ENCODE measurements at regions not wholly inside any gene's neighbourhood (a gene's known extent, or its start where the extent isn't known, plus 50 kb on each side); places are given as distances from the start of the nearest gene placed in this dataset.

DNA sequence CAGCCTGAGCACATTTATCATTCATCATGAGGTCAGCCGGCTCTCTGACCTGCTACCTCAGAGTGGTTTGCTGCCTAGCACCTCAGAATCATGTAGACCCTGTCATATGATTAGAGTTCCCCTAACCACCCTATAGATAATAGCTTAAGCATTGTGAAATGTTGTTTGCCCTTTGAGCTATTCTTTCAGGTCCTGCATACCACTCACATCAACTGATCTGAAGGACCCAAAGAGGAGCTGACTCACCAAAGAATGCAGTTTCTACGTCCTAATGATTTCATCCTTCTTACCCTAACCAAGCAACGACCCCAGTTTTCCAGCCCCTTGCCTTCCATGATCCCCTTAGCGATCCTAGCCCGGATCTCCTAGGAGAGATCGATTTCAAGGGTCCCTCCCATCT lies 527.9 kb downstream of the SOX5 start:
- FAIRE-seq: no peak
- Histone ChIP-seq H3K79me2 (ENCODE audit: control insufficient read depth, insufficient read depth, low read length) (no peaks in the 10 kb centered on the region), H3K27me3 (ENCODE audit: control insufficient read depth, extremely low read depth, insufficient read depth, low read length) (no peaks in the 10 kb centered on the region), H3K4me3 (ENCODE audit: control insufficient read depth in 2 of 3, extremely low read depth in 1 of 3, insufficient read depth in 2 of 3, low read depth in 1 of 3, low read length in 3 of 3) (no peak overlapping the region), H3K9me1 (ENCODE audit: control insufficient read depth, extremely low read depth, insufficient read depth, low read length) (no peaks in the 10 kb centered on the region), H3K4me1 (ENCODE audit: control insufficient read depth, extremely low read depth, insufficient read depth, low read length) (no peaks in the 10 kb centered on the region), H2AFZ (ENCODE audit: control insufficient read depth, low read length) (no peak overlapping the region), H3K36me3 (ENCODE audit: control insufficient read depth in 2 of 2, extremely low read depth in 1 of 2, insufficient read depth in 2 of 2, low read length in 2 of 2) (no peaks in the 10 kb centered on the region), H3K9me3 (ENCODE audit: control insufficient read depth, low read depth, low read length) (no peaks in the 10 kb centered on the region), H3K4me2 (ENCODE audit: control insufficient read depth, extremely low read depth, insufficient read depth, low read depth, low read length) (no peak overlapping the region), H4K20me1 (ENCODE audit: control insufficient read depth, extremely low read depth, insufficient read depth, low read length) (no peaks in the 10 kb centered on the region), H3K9ac (ENCODE audit: control insufficient read depth, extremely low read depth, insufficient read depth, low read length) (no peak overlapping the region), H3K27ac (ENCODE audit: control insufficient read depth, insufficient read depth, low read length) (no peak overlapping the region)
- dilution Hi-C loops (cut with MboI; ENCODE audit: extremely low pct_ligation_motif_present, low sequenced_read_pairs): no loop called here
- TF ChIP-seq, protein P1, sequence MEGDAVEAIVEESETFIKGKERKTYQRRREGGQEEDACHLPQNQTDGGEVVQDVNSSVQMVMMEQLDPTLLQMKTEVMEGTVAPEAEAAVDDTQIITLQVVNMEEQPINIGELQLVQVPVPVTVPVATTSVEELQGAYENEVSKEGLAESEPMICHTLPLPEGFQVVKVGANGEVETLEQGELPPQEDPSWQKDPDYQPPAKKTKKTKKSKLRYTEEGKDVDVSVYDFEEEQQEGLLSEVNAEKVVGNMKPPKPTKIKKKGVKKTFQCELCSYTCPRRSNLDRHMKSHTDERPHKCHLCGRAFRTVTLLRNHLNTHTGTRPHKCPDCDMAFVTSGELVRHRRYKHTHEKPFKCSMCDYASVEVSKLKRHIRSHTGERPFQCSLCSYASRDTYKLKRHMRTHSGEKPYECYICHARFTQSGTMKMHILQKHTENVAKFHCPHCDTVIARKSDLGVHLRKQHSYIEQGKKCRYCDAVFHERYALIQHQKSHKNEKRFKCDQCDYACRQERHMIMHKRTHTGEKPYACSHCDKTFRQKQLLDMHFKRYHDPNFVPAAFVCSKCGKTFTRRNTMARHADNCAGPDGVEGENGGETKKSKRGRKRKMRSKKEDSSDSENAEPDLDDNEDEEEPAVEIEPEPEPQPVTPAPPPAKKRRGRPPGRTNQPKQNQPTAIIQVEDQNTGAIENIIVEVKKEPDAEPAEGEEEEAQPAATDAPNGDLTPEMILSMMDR (optimal IDR thresholded peaks at IDR 0.05 in 1 of 3, IDR thresholded peaks at IDR 0.05 in 1 of 3, conservative IDR thresholded peaks at IDR 0.05 in 1 of 3; ENCODE audit: extremely low read depth in 1 of 3, insufficient read depth in 2 of 3, low read length in 3 of 3): no peak
- TF ChIP-seq EZH2 (IDR thresholded peaks at IDR 0.05; ENCODE audit: low read length): no peak
- no peak for DNase-seq (ENCODE audit: low read depth, low spot score)

DNA sequence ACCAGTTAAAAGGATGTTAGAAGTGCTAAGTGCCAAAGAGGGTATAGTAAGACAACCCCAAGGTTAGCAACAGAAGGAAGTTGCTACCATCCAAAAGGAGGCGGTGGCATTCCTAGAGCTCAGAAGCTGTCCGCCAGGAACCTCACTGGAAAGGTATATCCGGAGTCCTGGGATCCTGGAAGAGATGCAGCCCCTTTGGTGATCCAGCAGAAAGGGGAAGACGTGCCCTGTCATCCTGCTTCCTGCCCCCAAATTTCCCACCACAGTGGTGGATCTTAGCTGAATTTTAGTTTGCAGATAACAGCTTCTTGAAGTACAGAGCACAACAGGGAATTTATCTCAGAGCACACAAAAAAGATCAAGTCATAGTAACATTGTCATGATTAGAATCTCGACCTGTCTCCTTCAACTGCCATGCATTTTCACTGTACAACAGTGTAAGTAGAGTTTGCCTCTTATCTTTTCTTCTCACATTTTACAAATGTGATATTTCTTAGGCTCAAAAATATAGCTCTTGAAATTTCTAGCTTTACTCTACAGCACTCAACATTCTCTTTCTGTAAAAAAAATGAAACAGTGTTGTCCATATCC lies 526.3 kb downstream of the SOX5 start:
- H3K27me3 ChIP-seq (ENCODE audit: control insufficient read depth, extremely low read depth, insufficient read depth, low read length): no peaks in the 10 kb centered on the region
- dilution Hi-C loops (cut with MboI; ENCODE audit: extremely low pct_ligation_motif_present, low sequenced_read_pairs): no loop called here
- no peaks in the 10 kb centered on the region for H3K9me1 ChIP-seq (ENCODE audit: control insufficient read depth, extremely low read depth, insufficient read depth, low read length)
- H3K36me3 ChIP-seq (ENCODE audit: control insufficient read depth in 2 of 2, extremely low read depth in 1 of 2, insufficient read depth in 2 of 2, low read length in 2 of 2): no peaks in the 10 kb centered on the region
- H3K4me3 ChIP-seq (ENCODE audit: control insufficient read depth in 2 of 3, extremely low read depth in 1 of 3, insufficient read depth in 2 of 3, low read depth in 1 of 3, low read length in 3 of 3): no peak overlapping the region
- FAIRE-seq (no peak), DNase-seq (ENCODE audit: low read depth, low spot score) (no peak)
- H3K9me3 ChIP-seq (ENCODE audit: control insufficient read depth, low read depth, low read length): no peaks in the 10 kb centered on the region
- no peak overlapping the region for H3K9ac ChIP-seq (ENCODE audit: control insufficient read depth, extremely low read depth, insufficient read depth, low read length)
- no peak for TF ChIP-seq EZH2 (IDR thresholded peaks at IDR 0.05; ENCODE audit: low read length)
- TF ChIP-seq, protein P1 (optimal IDR thresholded peaks at IDR 0.05 in 1 of 3, IDR thresholded peaks at IDR 0.05 in 1 of 3, conservative IDR thresholded peaks at IDR 0.05 in 1 of 3; ENCODE audit: extremely low read depth in 1 of 3, insufficient read depth in 2 of 3, low read length in 3 of 3): no peak
- H3K4me1 ChIP-seq (ENCODE audit: control insufficient read depth, extremely low read depth, insufficient read depth, low read length): no peaks in the 10 kb centered on the region
- H2AFZ ChIP-seq (ENCODE audit: control insufficient read depth, low read length): no peak overlapping the region
- H4K20me1 ChIP-seq (ENCODE audit: control insufficient read depth, extremely low read depth, insufficient read depth, low read length): no peaks in the 10 kb centered on the region
- no peaks in the 10 kb centered on the region for H3K79me2 ChIP-seq (ENCODE audit: control insufficient read depth, insufficient read depth, low read length)
- no peak overlapping the region for H3K4me2 ChIP-seq (ENCODE audit: control insufficient read depth, extremely low read depth, insufficient read depth, low read depth, low read length)
- H3K27ac ChIP-seq (ENCODE audit: control insufficient read depth, insufficient read depth, low read length): no peak overlapping the region

Data from keratinocyte (primary cell).